GM18499 (cell line): ENCODE measurements at regions not wholly inside any gene's neighbourhood (a gene's known extent, or its start where the extent isn't known, plus 50 kb on each side); places are given as distances from the start of the nearest gene placed in this dataset.
A peak's percentile ranks its signal among the peaks of the same experiment; 100 is the strongest.
"Not testable (repeated sequence)": the region's sequence is repeated elsewhere in the genome, so short reads cannot be mapped to it uniquely, and the experiment has no call there.

Experiments used
- ATAC-seq: cut with Tn5 transposase; IDR thresholded peaks from one replicate; pipeline ENCODE4 v1.9.1; 2021; ENCODE audit warnings: moderate number of reproducible peaks; ENCODE audit not compliant: insufficient read depth, unreplicated experiment

GRCh38 chr12:94863321-94864035 lies 140.0 kb downstream of the NDUFA12 start:
- ATAC-seq: no peak

- no peak for ATAC-seq
Observed at GRCh38 chr12:94862421-94862820, 141.1 kb downstream of the NDUFA12 start.

GRCh38 chr12:94856324-94856723 lies 147.2 kb downstream of the NDUFA12 start:
- no peak for ATAC-seq

- no peak for ATAC-seq
Observed at GRCh38 chr12:94855853-94856252, 147.6 kb downstream of the NDUFA12 start.

- ATAC-seq: no peak
Observed at GRCh38 chr12:94851396-94852028, 152.0 kb downstream of the NDUFA12 start.

- no peak for ATAC-seq
Observed at GRCh38 chr12:94849411-94849976, 154.0 kb downstream of the NDUFA12 start.

GRCh38 chr12:94848966-94849365 lies 154.5 kb downstream of the NDUFA12 start:
- no peak for ATAC-seq

GRCh38 chr12:94845110-94845509 lies 158.4 kb downstream of the NDUFA12 start:
- no peak for ATAC-seq

GRCh38 chr12:94844452-94844851 lies 159.0 kb downstream of the NDUFA12 start:
- ATAC-seq: no peak

- no peak for ATAC-seq
Observed at GRCh38 chr12:94841904-94842610, 161.4 kb downstream of the NDUFA12 start.

GRCh38 chr12:94841177-94841576 lies 162.3 kb downstream of the NDUFA12 start:
- no peak for ATAC-seq

- ATAC-seq: peak; percentile 67
Observed at GRCh38 chr12:94839347-94839746, 164.2 kb downstream of the NDUFA12 start.

- ATAC-seq: not testable (repeated sequence)
Observed at GRCh38 chr12:94836952-94837670, 166.4 kb downstream of the NDUFA12 start.

GRCh38 chr12:94834036-94834625 lies 169.4 kb downstream of the NDUFA12 start:
- no peak for ATAC-seq

GRCh38 chr12:94832780-94833681 lies 170.5 kb downstream of the NDUFA12 start:
- ATAC-seq: no peak

GRCh38 chr12:94832105-94832504 lies 171.4 kb downstream of the NDUFA12 start:
- no peak for ATAC-seq

GRCh38 chr12:94831081-94831751 lies 172.3 kb downstream of the NDUFA12 start:
- peak; percentile 78 for ATAC-seq

GRCh38 chr12:94829552-94829951 lies 173.9 kb downstream of the NDUFA12 start:
- ATAC-seq: no peak
